GM12875 (cell line): ENCODE measurements at regions not wholly inside any gene's neighbourhood (a gene's known extent, or its start where the extent isn't known, plus 50 kb on each side); places are given as distances from the start of the nearest gene placed in this dataset.

Source experiments
- H3K4me3 ChIP-seq: one replicate; pipeline ENCODE4 v1.5.1; 2011; ENCODE audit warnings: low read depth, low read length, control low read depth
- CTCF ChIP-seq: IDR thresholded peaks from 2 replicates; pipeline ENCODE4 v1.5.1; 2011; ENCODE audit warnings: low read depth, mild to moderate bottlenecking, control low read depth, inconsistent platforms, low read length, moderate library complexity, borderline replicate concordance; ENCODE audit not compliant: insufficient read depth

DNA sequence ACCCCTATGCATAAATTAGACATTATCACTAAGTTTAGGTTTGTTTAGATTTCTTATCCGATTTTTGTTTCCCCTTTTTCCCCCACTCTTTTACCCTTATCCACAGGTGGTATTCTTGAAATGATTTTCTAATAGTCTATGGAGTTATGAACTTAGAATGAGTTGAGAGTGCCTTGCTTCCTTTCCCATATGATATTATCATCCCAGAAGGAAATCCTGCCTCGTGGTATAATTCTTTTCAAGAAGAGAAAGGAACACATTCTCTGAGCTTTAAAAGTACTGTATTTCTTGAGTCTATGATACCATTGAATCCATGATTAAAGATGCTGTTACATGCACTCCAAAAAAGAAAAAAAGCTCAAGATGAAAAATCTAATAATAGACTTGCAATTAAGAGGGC lies 76.9 kb upstream of the ADAMTSL1 start:
- H3K4me3 ChIP-seq = no peak overlapping the region
- TF ChIP-seq CTCF = no peak

- TF ChIP-seq CTCF = no peak
- no peak overlapping the region for H3K4me3 ChIP-seq
These were observed 75.9 kb upstream of the ADAMTSL1 start for GRCh38 chr9:18398038-18398437.

GRCh38 chr9:18404434-18405029 lies 69.4 kb upstream of the ADAMTSL1 start:
- TF ChIP-seq CTCF = no peak

DNA sequence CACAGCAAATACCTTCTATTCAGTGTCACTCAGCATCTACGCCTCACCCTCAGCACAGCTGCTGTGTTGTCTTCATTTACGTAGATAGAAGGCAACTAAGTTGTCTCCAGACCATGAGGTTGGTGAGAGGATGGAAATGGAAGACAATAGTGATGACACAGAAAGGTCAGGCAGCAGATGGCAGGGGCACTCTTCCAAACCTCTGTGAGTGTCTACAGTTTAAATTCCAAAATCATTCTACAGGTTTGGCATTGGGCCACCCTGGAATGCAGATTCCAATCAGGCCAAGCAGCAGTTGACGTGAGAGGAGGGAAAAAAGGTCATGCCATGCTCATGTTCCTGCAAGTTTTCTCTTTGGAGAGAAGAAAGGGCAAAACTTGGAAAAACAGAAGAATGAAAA lies 68.7 kb upstream of the ADAMTSL1 start:
- no peak overlapping the region for H3K4me3 ChIP-seq
- TF ChIP-seq CTCF = no peak

More at GRCh38 chr9:18404434-18405029, 69.4 kb upstream of the ADAMTSL1 start:
- H3K4me3 ChIP-seq = no peak overlapping the region

DNA sequence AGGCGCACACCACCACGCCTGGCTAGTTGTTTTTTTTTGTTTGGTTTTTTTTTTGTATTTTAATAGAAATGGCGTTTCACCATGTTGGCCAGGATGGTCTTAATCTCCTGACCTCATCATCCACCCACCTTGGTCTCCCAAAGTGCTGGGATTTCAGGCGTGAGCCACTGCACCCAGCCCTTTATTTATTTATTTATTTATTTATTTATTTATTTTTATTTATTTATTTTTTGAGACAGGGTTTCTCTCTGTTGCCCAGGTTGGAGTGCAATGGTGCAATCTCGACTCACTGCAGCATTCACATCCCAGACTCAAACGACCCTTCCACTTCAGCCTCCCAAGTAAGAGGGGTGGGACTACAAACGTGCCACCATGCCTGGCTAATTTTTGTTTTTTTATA lies 63.0 kb upstream of the ADAMTSL1 start:
- H3K4me3 ChIP-seq = no peak overlapping the region
- no peak for TF ChIP-seq CTCF

DNA sequence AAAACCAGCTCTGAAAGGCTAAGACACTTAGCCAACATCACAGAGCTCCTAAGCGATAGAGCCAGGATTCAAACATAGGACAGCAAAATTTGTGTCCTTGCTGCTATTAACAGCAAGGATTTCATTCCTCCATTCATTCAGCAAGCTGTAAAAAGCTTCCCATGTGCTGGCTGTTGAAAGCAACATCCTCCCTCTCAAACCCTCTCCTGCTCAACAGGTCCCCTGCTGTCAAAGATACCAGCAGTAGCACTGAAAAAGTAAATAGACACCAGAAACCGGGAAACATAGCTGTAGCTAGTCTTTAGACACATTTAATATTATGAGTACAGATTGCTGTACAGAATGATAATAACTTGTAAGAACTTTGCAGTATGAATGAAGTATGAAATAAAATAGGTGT lies 52.6 kb upstream of the ADAMTSL1 start:
- no peak for TF ChIP-seq CTCF
- no peak overlapping the region for H3K4me3 ChIP-seq

DNA sequence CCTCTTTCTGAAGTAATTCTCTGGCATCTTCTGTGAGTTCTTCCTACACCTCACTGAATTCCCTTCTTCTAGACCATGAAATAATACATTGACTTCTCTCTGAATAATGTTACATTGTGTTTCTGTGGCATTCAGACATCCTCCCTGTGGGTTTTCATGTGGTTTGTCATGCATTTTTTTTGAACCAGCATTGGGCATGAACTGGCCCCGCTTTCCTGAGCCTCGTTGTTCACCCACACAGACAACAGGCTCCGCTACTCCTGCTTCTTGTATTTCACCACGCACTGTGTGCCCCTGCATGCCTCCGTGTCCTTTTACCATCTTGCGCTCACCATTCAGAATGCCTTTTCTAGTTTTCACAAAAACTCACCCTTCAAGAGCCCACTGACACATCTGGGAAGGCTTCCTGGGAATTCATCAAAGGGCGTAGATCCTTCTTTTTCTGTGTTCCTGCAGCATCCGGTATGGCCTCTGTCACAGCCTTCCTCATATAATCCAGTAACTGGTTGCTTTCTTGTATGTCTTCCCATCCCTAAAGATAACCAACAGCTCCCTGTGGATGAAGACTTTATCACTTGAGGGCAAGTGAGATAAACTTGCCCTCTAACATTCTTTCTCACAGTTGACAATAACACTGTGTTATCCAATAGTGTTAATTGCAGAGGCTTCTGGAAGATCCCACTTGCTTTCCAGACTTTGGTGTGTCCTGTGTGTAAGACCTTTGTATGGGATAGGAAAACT lies 51.5 kb upstream of the ADAMTSL1 start:
- TF ChIP-seq CTCF = no peak
- H3K4me3 ChIP-seq = no peak overlapping the region
